MM.1S (cell line): ENCODE measurements at regions not wholly inside any gene's neighbourhood (a gene's known extent, or its start where the extent isn't known, plus 50 kb on each side); places are given as distances from the start of the nearest gene placed in this dataset.

Experiments used
- DNase-seq: peaks from one replicate; pipeline ENCODE4 v3.0.0-alpha.2; 2015
- H2AFZ ChIP-seq: fragments of 300-600 bp; sonication (generic); 2 replicates; pipeline ENCODE4 v1.6.0; 2016; ENCODE audit warnings: antibody characterized with exemption, low read length
- H3F3A ChIP-seq: fragments of 300-600 bp; sonication (generic); 2 replicates; pipeline ENCODE4 v1.6.1; 2016; ENCODE audit warnings: mild to moderate bottlenecking, antibody characterized with exemption, low read length, moderate library complexity, mixed read lengths; ENCODE audit not compliant: insufficient read depth
- H3K27ac ChIP-seq: fragments of 300-600 bp; sonication (generic); 2 replicates; pipeline ENCODE4 v1.5.1; 2016; ENCODE audit warnings: mild to moderate bottlenecking, low read length
- H3K27me3 ChIP-seq: fragments of 300-600 bp; sonication (generic); replicated peaks from 2 replicates; pipeline ENCODE4 v1.6.0; 2016; ENCODE audit warnings: low read length; ENCODE audit not compliant: insufficient read depth
- H3K36me3 ChIP-seq: fragments of 300-600 bp; sonication (generic); replicated peaks from 2 replicates; pipeline ENCODE4 v1.6.1; 2016; ENCODE audit warnings: mild to moderate bottlenecking, low read length, mixed read lengths; ENCODE audit not compliant: insufficient read depth
- H3K4me1 ChIP-seq: fragments of 300-600 bp; sonication (generic); 2 replicates; pipeline ENCODE4 v1.6.1; 2016; ENCODE audit warnings: low read length, mixed read lengths
- H3K4me2 ChIP-seq: fragments of 300-600 bp; sonication (generic); 2 replicates; pipeline ENCODE4 v1.6.0; 2016; ENCODE audit warnings: low read depth, low read length
- H3K4me3 ChIP-seq: fragments of 300-600 bp; sonication (generic); 2 replicates; pipeline ENCODE4 v1.5.1; 2016; ENCODE audit warnings: low read length, mixed read lengths
- H3K79me2 ChIP-seq: fragments of 300-600 bp; sonication (generic); 2 replicates; pipeline ENCODE4 v1.6.1; 2016; ENCODE audit warnings: mixed run types, low read length, mixed read lengths
- H3K9ac ChIP-seq: fragments of 300-600 bp; sonication (generic); 2 replicates; pipeline ENCODE4 v1.6.1; 2016; ENCODE audit warnings: low read length, mixed read lengths
- H3K9me2 ChIP-seq: fragments of 300-600 bp; sonication (generic); replicated peaks from 2 replicates; pipeline ENCODE4 v1.6.1; 2016; ENCODE audit warnings: mild to moderate bottlenecking, low read length, mixed read lengths; ENCODE audit not compliant: insufficient read depth
- H3K9me3 ChIP-seq: fragments of 300-600 bp; sonication (generic); replicated peaks from 2 replicates; pipeline ENCODE4 v1.6.1; 2016; ENCODE audit warnings: mild to moderate bottlenecking, low read length, mixed read lengths; ENCODE audit not compliant: insufficient read depth
- H4K20me1 ChIP-seq: fragments of 300-600 bp; sonication (generic); 2 replicates; pipeline ENCODE4 v1.6.1; 2016; ENCODE audit warnings: mild to moderate bottlenecking, low read length, moderate library complexity, mixed read lengths; ENCODE audit not compliant: insufficient read depth
- CTCF ChIP-seq: fragments of 300-600 bp; sonication (generic); IDR thresholded peaks from 2 replicates; pipeline ENCODE4 v1.5.1; 2016; ENCODE audit warnings: antibody characterized with exemption, low read length, mixed read lengths
- EZH2 ChIP-seq: fragments of 300-600 bp; sonication (generic); optimal IDR thresholded peaks from 2 replicates; pipeline ENCODE3; 2017; ENCODE audit warnings: low read depth, mild to moderate bottlenecking, antibody characterized with exemption, low read length, mixed read lengths
- EZH2phosphoT487 ChIP-seq: fragments of 300-600 bp; sonication (generic); IDR thresholded peaks from 2 replicates; pipeline ENCODE4 v1.6.1; 2018; ENCODE audit warnings: antibody characterized with exemption, low read length

- Histone ChIP-seq H4K20me1 (no peaks in the 10 kb centered on the region), H3K9me2 (no peaks in the 10 kb centered on the region), H3K4me1 (no peaks in the 10 kb centered on the region), H3K36me3 (no peaks in the 10 kb centered on the region), H3K79me2 (no peaks in the 10 kb centered on the region), H3K9ac (no peak overlapping the region), H3K9me3 (no peaks in the 10 kb centered on the region), H2AFZ (no peak overlapping the region), H3K27ac (no peak overlapping the region), H3F3A (no peaks in the 10 kb centered on the region), H3K27me3 (no peaks in the 10 kb centered on the region), H3K4me2 (no peak overlapping the region), H3K4me3 (no peak overlapping the region)
- TF ChIP-seq CTCF: no peak
- no peak for DNase-seq
Observed at GRCh38 chr5:104928906-104929520, 1366.4 kb upstream of the NUDT12 start.

DNA sequence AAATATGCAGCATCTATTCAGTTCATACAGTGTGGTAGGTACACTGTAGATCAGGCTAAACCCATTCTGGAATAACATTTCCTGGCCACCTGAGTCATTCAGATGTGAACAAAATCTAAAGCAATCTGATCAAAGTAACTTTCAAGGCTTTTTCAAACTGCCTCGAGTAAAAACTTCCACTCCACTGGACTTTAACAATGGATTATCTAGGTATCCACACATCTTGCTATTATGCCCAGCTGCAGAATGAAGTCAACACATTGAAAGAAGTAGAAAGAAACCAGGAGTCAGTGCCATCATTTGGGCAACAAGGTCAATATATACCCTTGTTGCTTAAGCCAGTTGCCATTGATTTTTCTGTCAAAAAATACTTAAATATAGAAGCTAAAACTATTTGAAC lies 1352.6 kb upstream of the NUDT12 start:
- H4K20me1 ChIP-seq: no peaks in the 10 kb centered on the region
- no peaks in the 10 kb centered on the region for H3K9me3 ChIP-seq
- no peaks in the 10 kb centered on the region for H3K36me3 ChIP-seq
- H3K79me2 ChIP-seq: no peaks in the 10 kb centered on the region
- DNase-seq: no peak
- no peak overlapping the region for H3K4me2 ChIP-seq
- H3K9ac ChIP-seq: no peak overlapping the region
- TF ChIP-seq EZH2phosphoT487 (no peak), EZH2 (no peak), CTCF (no peak)
- no peaks in the 10 kb centered on the region for H3F3A ChIP-seq
- H3K4me1 ChIP-seq: no peaks in the 10 kb centered on the region
- no peaks in the 10 kb centered on the region for H3K27me3 ChIP-seq
- H3K9me2 ChIP-seq: no peaks in the 10 kb centered on the region
- H3K4me3 ChIP-seq: no peak overlapping the region
- H3K27ac ChIP-seq: no peak overlapping the region
- H2AFZ ChIP-seq: no peak overlapping the region

- Histone ChIP-seq H3K4me3 (no peak overlapping the region), H3K4me2 (no peak overlapping the region), H2AFZ (no peak overlapping the region), H3K27ac (no peak overlapping the region), H3K9ac (no peak overlapping the region), H3F3A (no peaks in the 10 kb centered on the region), H3K36me3 (no peaks in the 10 kb centered on the region), H3K79me2 (no peaks in the 10 kb centered on the region), H3K9me3 (no peaks in the 10 kb centered on the region), H3K9me2 (no peaks in the 10 kb centered on the region), H3K4me1 (no peaks in the 10 kb centered on the region), H4K20me1 (no peaks in the 10 kb centered on the region), H3K27me3 (no peaks in the 10 kb centered on the region)
- DNase-seq: no peak
- TF ChIP-seq CTCF (no peak), EZH2 (no peak), EZH2phosphoT487 (no peak)
Observed at GRCh38 chr5:104914536-104915070, 1352.0 kb upstream of the NUDT12 start.
